ENCODE measurements at regions not wholly inside any gene's neighbourhood (a gene's known extent, or its start where the extent isn't known, plus 50 kb on each side); places are given as distances from the start of the nearest gene placed in this dataset.

DNA sequence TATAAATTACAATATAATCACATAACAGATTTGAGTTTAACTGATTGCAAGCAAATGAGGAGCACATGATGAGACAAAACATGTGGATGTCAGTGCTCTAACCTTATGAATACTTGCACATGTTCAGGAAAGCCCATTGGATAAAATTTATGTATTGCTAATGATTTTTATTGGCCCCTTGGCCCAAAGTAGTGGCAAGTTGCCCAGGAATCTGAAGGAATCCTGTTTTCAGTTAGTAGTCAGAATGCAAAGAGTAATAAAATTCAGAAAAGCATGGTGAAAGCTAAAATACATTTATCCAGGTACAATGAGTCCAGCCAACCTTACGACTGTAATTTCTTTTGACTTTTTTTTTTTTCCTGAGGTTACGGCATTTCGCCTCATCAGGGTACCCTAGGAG lies 1539.4 kb downstream of the EFNB2 start:
- Histone ChIP-seq H3K36me3 (no peaks in the 10 kb centered on the region), H3K9me3 (no peaks in the 10 kb centered on the region), H3K4me1 (no peaks in the 10 kb centered on the region), H3K27me3 (no peaks in the 10 kb centered on the region), H3K4me3 (no peak overlapping the region), H3K27ac (no peak overlapping the region)
- TF ChIP-seq, protein P1, sequence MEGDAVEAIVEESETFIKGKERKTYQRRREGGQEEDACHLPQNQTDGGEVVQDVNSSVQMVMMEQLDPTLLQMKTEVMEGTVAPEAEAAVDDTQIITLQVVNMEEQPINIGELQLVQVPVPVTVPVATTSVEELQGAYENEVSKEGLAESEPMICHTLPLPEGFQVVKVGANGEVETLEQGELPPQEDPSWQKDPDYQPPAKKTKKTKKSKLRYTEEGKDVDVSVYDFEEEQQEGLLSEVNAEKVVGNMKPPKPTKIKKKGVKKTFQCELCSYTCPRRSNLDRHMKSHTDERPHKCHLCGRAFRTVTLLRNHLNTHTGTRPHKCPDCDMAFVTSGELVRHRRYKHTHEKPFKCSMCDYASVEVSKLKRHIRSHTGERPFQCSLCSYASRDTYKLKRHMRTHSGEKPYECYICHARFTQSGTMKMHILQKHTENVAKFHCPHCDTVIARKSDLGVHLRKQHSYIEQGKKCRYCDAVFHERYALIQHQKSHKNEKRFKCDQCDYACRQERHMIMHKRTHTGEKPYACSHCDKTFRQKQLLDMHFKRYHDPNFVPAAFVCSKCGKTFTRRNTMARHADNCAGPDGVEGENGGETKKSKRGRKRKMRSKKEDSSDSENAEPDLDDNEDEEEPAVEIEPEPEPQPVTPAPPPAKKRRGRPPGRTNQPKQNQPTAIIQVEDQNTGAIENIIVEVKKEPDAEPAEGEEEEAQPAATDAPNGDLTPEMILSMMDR (IDR thresholded peaks at IDR 0.05), result no peak
- DNase-seq (ENCODE audit: low spot score), result no peak

DNA sequence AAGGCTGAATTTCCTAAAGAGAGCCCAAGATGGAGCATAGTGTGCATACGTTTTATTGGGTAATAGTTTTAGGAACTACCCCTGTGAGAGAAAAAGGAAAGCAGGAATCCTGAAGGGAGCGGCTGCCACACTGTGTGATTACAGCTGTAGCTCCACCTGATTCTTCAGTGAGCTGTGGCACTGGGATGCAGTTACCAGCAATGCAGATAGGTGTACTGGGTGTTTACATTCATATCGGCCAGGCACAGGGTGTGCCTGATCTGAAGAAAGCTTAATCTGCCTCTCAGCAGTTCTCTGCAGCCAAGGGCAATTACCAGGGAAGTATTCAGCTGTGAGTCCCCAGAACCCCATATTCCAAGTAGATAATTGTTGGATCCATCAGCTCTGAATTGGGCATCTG lies 1541.8 kb downstream of the EFNB2 start:
- DNase-seq (ENCODE audit: low spot score), result no peak

DNA sequence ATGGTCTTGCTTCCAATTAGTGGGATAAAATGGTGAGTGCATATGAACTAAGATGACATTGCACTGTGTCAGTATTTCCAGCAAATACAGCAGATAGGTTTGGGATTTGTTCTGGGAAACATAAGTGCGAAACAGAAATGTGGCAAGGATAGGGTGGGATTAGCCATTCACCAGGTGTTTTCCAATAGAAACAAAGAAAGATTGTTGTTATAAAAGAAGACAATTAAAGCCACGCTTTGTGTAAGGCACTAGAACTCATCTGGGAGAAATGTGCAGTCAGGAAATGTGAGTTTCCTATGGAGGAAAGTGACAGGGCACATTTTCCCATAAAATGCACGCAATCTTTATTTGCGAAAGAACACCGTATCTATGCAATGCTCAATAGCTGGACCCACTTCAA lies 1547.8 kb downstream of the EFNB2 start:
- peaks cover 0 to 6% of the 10 kb centered on the region in 2 donors for H3K4me1 ChIP-seq
- DNase-seq (ENCODE audit: low spot score), result no peak
- H3K27ac ChIP-seq, result no peak overlapping the region
- H3K4me3 ChIP-seq, result no peak overlapping the region
- TF ChIP-seq, protein P1 (IDR thresholded peaks at IDR 0.05), result no peak
- no peaks in the 10 kb centered on the region for H3K36me3 ChIP-seq
- H3K9me3 ChIP-seq, result no peaks in the 10 kb centered on the region
- no peaks in the 10 kb centered on the region for H3K27me3 ChIP-seq

More for the DNA sequence above, 1541.8 kb downstream of the EFNB2 start:
- Histone ChIP-seq H3K27ac (no peak overlapping the region), H3K4me1 (no peaks in the 10 kb centered on the region), H3K36me3 (no peaks in the 10 kb centered on the region), H3K9me3 (no peaks in the 10 kb centered on the region), H3K4me3 (no peak overlapping the region), H3K27me3 (no peaks in the 10 kb centered on the region)
- TF ChIP-seq, protein P1 (IDR thresholded peaks at IDR 0.05), result no peak

DNA sequence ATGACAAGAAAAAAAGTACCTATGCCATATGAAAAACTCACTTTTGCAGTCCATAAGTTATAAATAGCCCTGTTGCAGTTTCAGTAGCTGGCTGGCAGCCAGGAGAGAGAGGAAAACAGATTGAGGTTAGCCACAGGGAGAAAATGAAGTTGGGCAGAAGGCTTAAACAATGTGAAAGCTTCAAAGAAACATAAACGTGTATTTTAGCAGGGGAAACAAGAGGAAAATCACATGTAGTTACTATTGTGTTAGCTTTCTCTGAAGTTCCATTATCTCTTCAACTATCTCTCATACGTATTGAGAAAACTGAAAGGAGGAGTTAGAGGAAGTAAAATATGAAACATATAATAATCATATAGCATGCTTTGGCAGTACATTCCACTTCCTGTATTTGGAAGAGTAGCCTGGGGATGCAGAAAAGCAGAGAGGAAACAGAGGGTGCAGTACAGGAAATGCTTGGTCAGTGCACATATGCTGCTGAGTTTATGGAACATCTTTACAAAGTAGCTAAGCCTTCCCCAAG lies 1551.1 kb downstream of the EFNB2 start:
- Histone ChIP-seq H3K4me1 (peaks cover 0 to 6% of the 10 kb centered on the region in 2 donors), H3K27me3 (no peaks in the 10 kb centered on the region), H3K4me3 (no peak overlapping the region), H3K27ac (no peak overlapping the region), H3K36me3 (no peaks in the 10 kb centered on the region), H3K9me3 (no peaks in the 10 kb centered on the region)
- no peak for DNase-seq (ENCODE audit: low spot score)
- TF ChIP-seq, protein P1 (IDR thresholded peaks at IDR 0.05), result no peak

DNA sequence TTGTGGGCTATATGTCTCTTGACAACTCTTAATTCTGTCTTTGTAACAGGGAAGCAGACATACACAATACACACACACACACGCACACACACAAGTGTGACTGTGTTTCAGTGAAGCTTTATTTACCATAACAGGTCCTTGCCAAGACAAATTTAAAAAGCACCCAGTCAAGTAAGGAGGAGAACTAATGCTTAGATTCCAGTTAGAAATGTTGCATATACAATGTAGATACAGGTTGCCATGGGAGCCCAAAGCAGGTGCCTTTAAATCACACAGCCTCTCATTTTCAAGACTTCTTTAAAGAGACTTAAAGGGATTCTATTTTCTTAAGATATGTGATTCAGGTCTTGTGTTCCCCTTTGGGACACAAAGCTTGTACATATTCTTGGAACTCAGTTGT lies 1551.9 kb downstream of the EFNB2 start:
- Histone ChIP-seq H3K36me3 (no peaks in the 10 kb centered on the region), H3K4me3 (no peak overlapping the region), H3K4me1 (peaks cover 0 to 6% of the 10 kb centered on the region in 2 donors), H3K27me3 (no peaks in the 10 kb centered on the region), H3K27ac (no peak overlapping the region), H3K9me3 (no peaks in the 10 kb centered on the region)
- no peak for DNase-seq (ENCODE audit: low spot score)
- TF ChIP-seq, protein P1 (IDR thresholded peaks at IDR 0.05), result no peak

DNA sequence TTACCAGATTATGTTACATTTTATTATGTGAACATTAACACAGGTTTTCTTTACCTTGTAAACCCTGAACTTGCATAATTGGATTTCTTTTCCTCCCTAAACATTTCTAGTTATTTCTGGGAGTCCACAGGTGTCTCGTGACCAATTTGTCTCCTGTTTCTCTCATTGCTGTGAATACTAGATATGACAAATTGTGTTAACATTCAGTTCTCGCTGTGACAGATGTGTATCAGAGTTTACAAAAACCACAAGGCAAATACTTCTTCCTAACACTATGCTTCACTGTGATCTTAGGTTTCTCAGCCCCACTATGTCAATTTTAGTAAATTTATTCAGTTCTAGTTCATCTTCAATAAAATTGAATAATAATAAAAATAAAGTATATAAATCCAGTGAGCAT lies 1554.9 kb downstream of the EFNB2 start:
- H3K27me3 ChIP-seq, result no peaks in the 10 kb centered on the region
- H3K9me3 ChIP-seq, result no peaks in the 10 kb centered on the region
- no peak for DNase-seq (ENCODE audit: low spot score)
- H3K36me3 ChIP-seq, result no peaks in the 10 kb centered on the region
- no peak overlapping the region for H3K4me3 ChIP-seq
- H3K27ac ChIP-seq, result no peak overlapping the region
- TF ChIP-seq, protein P1 (IDR thresholded peaks at IDR 0.05), result no peak
- peaks cover 0 to 6% of the 10 kb centered on the region in 2 donors for H3K4me1 ChIP-seq

Data from right atrium auricular region (tissue), 2 donors.